Calu3 (cell line): ENCODE measurements at regions not wholly inside any gene's neighbourhood (a gene's known extent, or its start where the extent isn't known, plus 50 kb on each side); places are given as distances from the start of the nearest gene placed in this dataset.

Experiments
- BruUV-seq: library from RNA; stranded (reverse); fragments of 400-500 nt; replicated peaks from 2 replicates; lab custom pipeline; 2021; lab: Mats Ljungman, UMichigan
- CTCF ChIA-PET: fragments of 300-600 bp; sonication (Branson Sonifier 250); formaldehyde crosslinking; loops from one replicate; lab custom pipeline; 2022; ENCODE audit warnings: antibody characterized with exemption; lab: Charles Lee
- DNase-seq: peaks from one replicate; pipeline ENCODE4 v3.0.0; 2022
- H3K27ac Mint-ChIP-seq: one replicate; pipeline ENCODE4 v1.8.0; 2022; ENCODE audit warnings: mixed read lengths; ENCODE audit not compliant: unreplicated experiment
- H3K27me3 Mint-ChIP-seq: one replicate; pipeline ENCODE4 v1.8.0; 2022; ENCODE audit warnings: mixed read lengths; ENCODE audit not compliant: unreplicated experiment
- H3K36me3 Mint-ChIP-seq: one replicate; pipeline ENCODE4 v1.8.0; 2022; ENCODE audit warnings: mild to moderate bottlenecking, moderate library complexity, mixed read lengths; ENCODE audit not compliant: insufficient read depth, unreplicated experiment
- H3K4me1 Mint-ChIP-seq: one replicate; pipeline ENCODE4 v1.8.0; 2022; ENCODE audit warnings: mild to moderate bottlenecking, low read depth, mixed read lengths; ENCODE audit not compliant: unreplicated experiment
- H3K4me3 Mint-ChIP-seq: one replicate; pipeline ENCODE4 v1.8.0; 2022; ENCODE audit warnings: mild to moderate bottlenecking, low read depth, moderate library complexity, mixed read lengths; ENCODE audit not compliant: unreplicated experiment
- H3K9me3 Mint-ChIP-seq: one replicate; pipeline ENCODE4 v1.8.0; 2022; ENCODE audit warnings: low read depth, mixed read lengths; ENCODE audit not compliant: unreplicated experiment
- CTCF ChIP-seq: fragments of 200-600 bp; IDR thresholded peaks from one replicate; pipeline ENCODE4 v1.8.0; 2022; ENCODE audit warnings: antibody characterized with exemption; ENCODE audit not compliant: unreplicated experiment
- intact Hi-C: fragments of 100-400 bp; cut with micrococcal nuclease; formaldehyde crosslinking; loops from one replicate; pipeline ENCODE4 v1.10.0; 2022; ENCODE audit not compliant: unreplicated experiment

DNA sequence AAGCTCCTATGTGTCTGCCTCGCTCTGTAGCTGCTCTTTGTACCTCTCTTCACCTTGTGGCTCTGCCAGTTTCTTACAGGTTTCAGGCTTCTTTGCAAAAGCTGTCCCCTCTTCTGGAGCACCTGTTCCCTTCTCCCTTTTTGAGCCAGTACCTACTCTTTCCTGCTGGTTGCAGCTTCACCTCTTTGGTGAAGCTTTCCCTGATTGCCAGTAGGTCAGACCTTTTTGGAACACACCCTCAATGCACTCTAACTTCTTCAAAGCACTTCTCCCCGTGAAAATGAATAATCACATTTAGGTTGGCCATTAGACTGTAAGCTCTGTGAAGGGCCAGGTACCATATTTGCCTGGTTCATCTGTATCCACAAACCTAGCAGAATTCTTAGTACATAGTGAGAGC, 60.3 kb downstream of the BHLHE40 start:
- Mint-ChIP-seq H3K36me3 (no peaks in the 10 kb centered on the region), H3K27me3 (no peaks in the 10 kb centered on the region), H3K4me3 (no peak overlapping the region), H3K4me1 (no peaks in the 10 kb centered on the region), H3K27ac (peak overlapping the region; percentile 10), H3K9me3 (no peaks in the 10 kb centered on the region)
- no peak for DNase-seq
- no TSS peak for BruUV-seq
- CTCF ChIA-PET, result no interaction called here
- TF ChIP-seq CTCF, result no peak
- intact Hi-C loops, result no loop called here

GRCh38 chr3:5041315-5041714, 62.1 kb downstream of the BHLHE40 start:
- H3K36me3 Mint-ChIP-seq, result no peaks in the 10 kb centered on the region
- H3K27ac Mint-ChIP-seq, result no peak overlapping the region
- CTCF ChIA-PET, result interaction anchor here (0.9 kb wide), 1 partner anchor 16 kb away, joined by 3 read pairs; no protein-coding TSS in a partner anchor
- no peaks in the 10 kb centered on the region for H3K4me1 Mint-ChIP-seq
- no peak overlapping the region for H3K4me3 Mint-ChIP-seq
- no peak for DNase-seq
- no peaks in the 10 kb centered on the region for H3K27me3 Mint-ChIP-seq
- no peaks in the 10 kb centered on the region for H3K9me3 Mint-ChIP-seq
- intact Hi-C loops, result loop anchor here (10.0 kb wide), 1 partner anchor 1897 kb away; no protein-coding TSS in a partner anchor
- BruUV-seq, result no TSS peak
- no peak for TF ChIP-seq CTCF

DNA sequence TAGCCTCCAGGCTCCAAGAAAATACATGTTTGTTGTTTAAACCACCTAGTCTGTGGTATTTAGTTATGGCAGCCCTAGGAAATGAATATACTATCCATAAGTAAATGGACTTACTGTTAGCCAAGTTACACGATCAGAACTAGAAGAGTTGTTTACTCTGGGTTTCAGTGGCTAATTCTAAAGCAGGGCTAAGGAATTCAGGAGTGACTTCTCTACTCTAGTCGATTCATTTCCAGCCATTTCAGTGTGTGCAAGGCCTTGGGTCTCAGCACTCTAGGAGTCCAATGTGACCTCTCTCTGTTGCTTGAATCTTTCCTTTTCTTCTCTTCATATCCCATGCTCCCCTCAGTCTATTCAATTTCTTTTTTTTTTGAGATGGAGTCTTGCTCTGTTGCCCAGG, 66.7 kb downstream of the BHLHE40 start:
- no peaks in the 10 kb centered on the region for H3K4me1 Mint-ChIP-seq
- no peak overlapping the region for H3K4me3 Mint-ChIP-seq
- no peaks in the 10 kb centered on the region for H3K36me3 Mint-ChIP-seq
- H3K27ac Mint-ChIP-seq, result no peak overlapping the region
- CTCF ChIA-PET, result no interaction called here
- intact Hi-C loops, result loop anchor here (10.0 kb wide), 1 partner anchor 1901 kb away; no protein-coding TSS in a partner anchor
- H3K27me3 Mint-ChIP-seq, result no peaks in the 10 kb centered on the region
- no peak for TF ChIP-seq CTCF
- BruUV-seq, result no TSS peak
- H3K9me3 Mint-ChIP-seq, result no peaks in the 10 kb centered on the region
- DNase-seq, result no peak

- CTCF ChIA-PET, result no interaction called here
- DNase-seq, result no peak
- Mint-ChIP-seq H3K9me3 (no peaks in the 10 kb centered on the region), H3K27me3 (no peaks in the 10 kb centered on the region), H3K36me3 (no peaks in the 10 kb centered on the region), H3K4me3 (no peak overlapping the region), H3K4me1 (peaks cover under 1% of the 10 kb centered on the region), H3K27ac (no peak overlapping the region)
- no peak for TF ChIP-seq CTCF
- BruUV-seq, result no TSS peak
- intact Hi-C loops, result loop anchor here (10.0 kb wide), 1 partner anchor 1903 kb away; no protein-coding TSS in a partner anchor
These were observed 68.7 kb downstream of the BHLHE40 start for GRCh38 chr3:5047764-5048419.
